IPS-NIHi7 (cell line): ENCODE measurements at regions not wholly inside any gene's neighbourhood (a gene's known extent, or its start where the extent isn't known, plus 50 kb on each side); places are given as distances from the start of the nearest gene placed in this dataset.
"Not testable (repeated sequence)": the region's sequence is repeated elsewhere in the genome, so short reads cannot be mapped to it uniquely, and the experiment has no call there.

Experiments
- DNase-seq: peaks from one replicate; pipeline ENCODE4 v3.0.0; 2012; ENCODE audit warnings: mixed read lengths; ENCODE audit errors: extremely low spot score

DNA sequence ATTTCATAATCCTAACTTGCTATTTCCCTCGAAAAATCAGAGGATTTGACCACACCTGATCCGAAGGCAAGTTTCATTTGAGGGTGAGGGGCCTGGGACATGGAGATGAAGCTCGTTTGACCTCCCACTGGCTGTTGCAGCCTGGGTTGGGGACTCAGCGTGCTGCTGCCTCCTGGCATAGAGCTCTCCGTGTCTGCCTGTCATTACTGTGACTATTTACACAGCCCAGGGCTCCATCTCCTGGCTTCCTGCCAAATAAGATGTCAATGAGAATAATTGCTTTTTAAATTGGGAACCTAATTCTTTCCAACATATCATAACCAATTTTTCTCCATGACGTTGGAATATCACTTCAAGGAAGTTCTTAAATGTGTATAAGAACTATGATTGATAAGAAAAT is 139.3 kb upstream of the COBL start:
- DNase-seq = peak; percentile 32

DNA sequence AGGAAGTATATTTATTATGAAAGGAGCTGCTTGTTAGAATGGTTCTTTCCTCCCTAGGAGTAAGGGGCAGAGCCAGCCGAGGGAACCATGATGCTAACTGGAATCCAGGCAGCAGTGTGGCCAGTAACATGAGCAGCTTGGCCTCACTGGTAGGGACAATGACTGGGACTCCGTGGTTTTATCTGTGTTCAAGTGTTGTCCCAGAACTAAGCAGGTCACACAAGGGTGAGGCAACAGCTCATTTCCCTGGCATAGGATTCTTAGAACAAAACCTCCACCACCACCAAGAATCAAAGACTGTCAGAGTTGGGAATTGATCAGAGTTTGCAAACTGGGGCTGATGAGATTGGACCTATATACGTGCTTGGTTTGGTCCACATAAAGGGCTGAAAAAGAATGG is 138.9 kb upstream of the COBL start:
- DNase-seq = no peak

DNA sequence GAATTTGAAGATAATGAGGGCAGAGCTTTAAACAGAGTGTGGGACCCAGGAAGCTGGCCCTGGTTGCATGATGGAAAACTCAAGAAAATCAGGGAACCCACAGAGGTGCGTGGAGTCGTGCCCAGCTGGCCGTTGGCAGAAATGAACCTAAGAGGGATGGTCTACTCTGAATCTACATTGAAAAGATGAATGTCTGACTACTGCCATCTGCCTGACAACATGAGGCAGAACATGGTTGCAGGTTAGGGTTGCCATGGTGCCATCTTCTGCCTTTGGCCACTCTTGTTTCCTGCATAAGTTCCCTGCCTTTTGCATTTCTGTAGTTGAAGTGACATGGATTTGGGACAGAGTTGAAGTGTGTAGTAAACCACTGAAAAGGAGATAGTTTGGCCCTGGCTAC is 138.5 kb upstream of the COBL start:
- DNase-seq = no peak

DNA sequence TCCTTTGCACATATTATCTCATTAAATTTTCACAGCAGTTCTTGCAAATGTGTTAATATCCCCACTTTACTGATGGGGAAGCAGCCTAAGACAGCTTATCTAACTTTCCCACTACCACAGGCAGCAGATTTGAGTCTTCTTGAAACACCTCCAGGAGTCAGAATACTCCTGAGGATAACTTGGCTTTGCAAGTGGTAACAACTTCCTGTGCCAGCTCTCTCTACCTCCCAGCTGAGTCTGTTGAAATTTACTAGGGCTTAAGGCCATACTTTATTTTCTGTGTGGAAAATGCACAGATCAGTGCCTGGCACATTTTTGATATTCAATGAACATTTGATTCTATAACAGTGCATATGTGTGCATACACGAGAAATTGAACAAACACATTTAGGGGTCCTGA is 136.1 kb upstream of the COBL start:
- no peak for DNase-seq

DNA sequence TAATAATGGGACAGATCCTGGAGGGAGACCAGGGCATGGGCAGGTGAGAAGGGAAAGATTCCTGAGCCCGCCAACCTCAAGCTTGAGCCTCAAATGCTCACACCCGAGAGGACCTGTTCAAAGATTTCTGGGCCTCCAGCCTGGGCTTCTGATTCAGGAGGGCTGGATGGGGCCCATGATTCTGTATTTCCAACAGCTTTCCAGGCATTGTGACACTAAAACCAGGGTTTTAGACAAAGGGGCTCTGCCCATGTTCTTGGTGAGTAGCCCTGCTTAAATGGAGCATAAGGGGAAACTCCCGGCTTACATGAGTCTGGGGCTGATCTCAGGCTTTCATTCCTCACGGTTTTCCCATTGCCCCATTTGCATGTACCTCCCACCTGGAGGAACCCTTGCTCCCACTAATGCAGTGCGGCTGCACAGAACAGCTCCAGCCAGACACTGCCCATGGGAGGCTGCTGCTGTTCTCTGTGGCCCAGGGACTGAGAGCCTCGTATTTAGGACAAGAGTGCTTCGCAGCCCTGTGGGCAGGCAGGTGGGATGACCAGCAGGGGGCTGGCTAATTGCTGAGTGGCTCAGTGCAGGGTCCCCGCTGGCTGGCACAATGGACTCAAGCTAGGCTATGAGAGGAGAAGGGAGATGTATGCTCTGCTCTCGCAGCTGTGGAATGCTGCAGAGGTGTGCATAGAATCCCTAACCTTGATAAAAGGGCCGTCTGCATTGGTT is 135.3 kb upstream of the COBL start:
- DNase-seq = peak; percentile 72

DNA sequence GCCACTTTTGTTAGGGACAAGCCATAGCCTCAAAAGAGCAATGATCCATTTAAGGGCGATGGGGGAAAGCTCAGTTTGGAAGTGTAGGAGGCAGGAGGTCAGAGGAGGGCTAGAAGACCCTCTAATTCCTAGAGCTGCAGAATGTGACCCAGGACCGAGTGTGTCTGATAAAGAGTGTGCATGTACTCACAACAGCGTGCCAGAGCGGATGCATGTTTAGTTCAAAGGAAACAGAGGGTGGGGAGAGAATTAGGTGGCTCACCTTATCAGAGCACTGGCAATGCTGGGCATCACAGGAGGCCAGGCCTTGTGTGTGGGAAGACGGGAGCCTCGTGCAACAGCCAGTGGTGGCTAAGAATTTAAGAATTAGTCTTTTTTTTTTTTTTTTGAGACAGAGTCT is 133.9 kb upstream of the COBL start:
- no peak for DNase-seq

DNA sequence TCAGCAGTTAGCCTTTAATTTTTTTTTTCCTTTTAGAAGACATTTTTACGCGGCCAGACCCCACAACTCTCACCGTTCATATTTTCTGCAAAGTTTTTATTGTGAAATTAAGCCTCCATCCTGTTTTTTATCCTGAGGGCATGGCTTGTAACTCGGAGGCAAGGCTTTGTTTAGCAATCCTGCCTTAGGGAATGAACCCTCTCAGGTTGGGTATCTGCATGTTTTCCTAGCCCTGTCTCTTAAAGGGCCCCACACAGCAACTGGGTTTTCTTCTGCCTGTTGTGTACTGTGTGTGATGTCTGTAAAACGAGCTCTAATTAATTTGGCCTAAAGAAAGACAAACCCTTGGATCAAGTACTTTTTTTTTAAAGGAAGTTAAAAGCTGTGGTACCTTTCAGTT is 130.2 kb upstream of the COBL start:
- DNase-seq = no peak

DNA sequence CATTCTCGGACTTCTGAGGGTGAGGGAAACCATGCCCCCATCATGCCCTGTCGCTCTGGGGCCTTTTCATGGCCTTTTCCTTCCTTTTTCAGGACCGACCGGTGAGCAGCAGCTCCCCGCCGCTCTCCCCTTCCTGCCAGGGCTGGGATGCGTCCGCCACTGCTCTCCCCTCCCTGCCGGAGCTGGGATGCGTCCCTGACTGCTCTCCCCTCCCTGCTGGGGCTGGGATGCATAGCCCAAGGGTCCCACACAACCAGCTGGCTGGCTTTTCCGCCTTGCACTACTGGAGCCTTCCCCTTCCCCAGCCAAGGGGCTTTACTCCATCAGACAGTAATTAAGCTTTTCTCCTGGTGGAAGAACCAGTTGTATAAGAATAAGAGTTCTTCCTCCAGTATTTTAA is 129.7 kb upstream of the COBL start:
- DNase-seq = peak; percentile 64

DNA sequence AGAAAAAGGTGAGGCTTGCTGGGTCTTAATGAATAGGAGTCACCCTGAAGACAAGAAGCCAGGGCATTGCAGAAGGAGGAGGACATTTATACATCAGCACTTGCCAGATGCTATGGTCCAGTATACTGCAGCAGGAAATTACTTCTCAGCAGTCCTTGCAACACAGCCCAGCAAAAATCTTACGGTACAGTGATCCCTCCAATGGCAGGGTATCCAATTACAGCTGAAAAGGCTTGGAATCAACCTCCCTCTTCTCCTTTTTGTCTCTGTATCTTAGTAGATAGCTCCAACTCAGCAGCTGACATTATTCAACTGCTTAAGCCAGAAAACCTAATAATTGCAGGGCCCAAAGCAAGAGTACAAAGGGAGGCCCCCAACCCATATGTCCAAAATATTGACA is 128.3 kb upstream of the COBL start:
- DNase-seq = no peak

DNA sequence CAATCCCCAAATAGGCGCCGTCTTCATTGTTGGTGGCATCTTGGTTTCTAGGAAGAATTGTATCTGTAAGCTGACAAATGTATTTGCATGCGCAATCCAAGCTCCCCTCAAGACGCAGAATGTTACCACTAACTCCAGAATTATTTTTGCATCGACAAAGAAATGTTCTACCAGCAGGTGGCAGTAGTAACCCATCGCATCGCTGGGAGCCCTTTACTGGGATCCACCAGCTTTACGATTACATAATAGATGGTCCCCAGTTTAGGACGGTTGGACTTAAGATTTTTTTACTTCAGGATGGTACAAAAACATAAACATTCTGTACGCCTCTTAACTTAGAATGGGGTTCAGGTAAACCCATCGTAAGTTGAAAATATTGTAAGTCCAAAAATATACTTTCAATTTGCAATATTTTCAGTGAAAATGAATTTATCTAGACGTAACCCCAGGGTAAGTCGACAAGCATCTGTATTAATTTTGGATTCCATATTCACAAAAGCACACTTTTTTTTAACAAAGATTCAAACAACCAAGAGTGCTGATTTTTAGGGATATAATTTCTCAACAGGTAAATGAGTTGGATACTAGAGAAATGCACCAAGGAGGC is 114.0 kb upstream of the COBL start:
- DNase-seq = peak; percentile 83

DNA sequence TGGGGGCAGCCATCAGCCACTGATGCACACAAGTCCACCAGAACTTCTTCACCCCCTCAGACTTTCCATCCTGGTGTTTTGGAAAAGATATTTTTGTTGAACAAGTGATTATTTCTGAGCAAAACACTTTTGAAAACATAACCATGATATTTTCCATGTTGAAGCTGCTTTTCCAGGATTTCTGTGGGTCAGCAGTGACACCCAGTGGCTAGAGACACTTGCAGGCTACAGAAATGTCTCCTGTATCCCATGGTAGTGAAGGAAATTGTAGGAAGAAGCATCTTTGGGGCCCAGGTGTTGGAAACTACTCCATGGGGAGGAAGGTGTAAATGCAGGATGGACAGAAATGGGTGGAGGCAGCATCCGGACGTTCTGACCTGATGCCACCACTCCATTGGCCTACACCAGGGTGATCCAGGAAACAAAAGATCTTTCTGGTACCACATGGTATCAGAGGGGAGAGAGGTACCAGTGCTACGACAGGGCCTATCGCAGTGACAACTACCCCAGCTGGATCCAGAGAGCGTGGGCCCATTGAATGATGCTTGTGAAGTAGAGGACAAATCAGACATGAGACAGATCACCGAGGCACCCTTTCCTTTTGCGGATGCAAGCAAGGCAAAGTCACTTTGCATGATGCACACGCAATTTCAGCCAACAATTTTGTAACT is 111.7 kb upstream of the COBL start:
- no peak for DNase-seq

DNA sequence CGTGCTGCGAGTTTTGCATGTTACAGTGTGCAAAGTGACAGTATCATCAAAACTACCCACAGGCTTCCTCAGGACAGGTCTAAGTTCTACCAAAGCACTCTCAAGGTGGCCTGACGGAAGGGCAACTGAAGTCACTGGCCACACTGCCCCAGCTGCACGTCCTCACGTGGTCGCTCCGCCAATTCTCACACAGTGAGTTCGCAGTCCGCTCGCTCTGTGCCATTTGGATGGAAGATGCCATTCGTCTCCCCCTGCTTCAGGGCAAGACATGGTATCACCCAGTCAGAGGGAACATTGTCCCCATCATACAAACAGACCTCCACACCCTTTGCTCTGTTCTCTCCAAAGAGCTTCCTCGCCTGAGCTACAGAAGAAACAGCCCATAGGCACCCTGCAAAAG is 109.6 kb upstream of the COBL start:
- no peak for DNase-seq

DNA sequence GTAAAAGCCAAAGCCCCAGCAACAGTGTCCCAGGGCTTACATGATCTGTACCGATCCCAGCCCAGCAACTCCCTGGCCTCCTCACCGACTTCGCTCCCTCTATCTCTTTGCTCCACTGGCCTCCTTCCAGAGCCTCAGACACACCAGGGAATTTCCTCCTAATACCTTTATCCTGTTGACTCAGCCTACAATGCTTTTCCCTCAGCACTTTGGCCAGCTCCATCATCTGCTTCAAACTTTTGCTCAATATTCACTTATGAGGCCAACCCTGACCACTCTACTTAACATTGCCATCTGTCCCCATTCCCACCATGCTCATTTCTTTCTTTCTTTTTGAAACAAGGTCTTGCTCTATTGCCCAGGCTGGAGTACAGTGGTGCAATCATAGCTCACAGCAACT is 93.3 kb upstream of the COBL start:
- not testable (repeated sequence) for DNase-seq

DNA sequence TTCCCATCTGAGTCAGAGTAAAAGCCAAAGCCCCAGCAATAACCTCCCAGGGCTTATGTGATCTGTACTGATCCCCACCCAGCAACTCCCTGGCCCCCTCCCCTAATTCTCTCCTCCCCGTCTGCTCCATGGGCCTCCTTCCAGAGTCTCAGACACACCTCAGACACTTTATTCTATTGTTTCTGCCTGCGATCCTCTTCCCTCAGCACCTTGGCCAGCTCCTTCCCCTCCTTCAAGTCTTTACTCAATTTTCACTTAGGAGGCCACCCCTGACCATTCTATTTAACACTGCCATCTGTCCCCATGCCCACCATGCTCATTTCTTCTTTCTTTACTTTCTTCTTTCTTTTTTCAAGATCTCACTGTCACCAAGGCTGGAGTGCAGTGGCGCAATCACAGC is 81.0 kb upstream of the COBL start:
- peak; percentile 12 for DNase-seq

DNA sequence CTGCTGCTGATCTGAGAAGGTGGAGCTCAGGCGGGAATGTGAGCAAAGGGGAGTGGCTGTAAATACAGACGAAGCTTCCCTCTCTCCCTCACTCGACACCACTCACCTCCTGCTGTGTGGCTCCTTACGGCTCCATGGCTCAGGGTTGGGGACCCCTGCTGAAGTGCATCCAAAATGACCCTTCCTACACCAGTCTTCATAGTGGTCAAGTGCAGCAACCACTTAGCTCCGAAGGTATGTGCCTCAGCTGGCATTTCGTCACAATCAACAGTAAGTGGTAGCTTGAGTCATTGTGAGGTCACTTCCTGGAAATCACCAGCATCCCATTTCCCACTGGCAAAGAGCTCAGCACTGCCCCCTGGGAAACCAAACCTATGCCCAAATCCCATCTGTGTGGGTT is 76.4 kb upstream of the COBL start:
- DNase-seq = not testable (repeated sequence)

DNA sequence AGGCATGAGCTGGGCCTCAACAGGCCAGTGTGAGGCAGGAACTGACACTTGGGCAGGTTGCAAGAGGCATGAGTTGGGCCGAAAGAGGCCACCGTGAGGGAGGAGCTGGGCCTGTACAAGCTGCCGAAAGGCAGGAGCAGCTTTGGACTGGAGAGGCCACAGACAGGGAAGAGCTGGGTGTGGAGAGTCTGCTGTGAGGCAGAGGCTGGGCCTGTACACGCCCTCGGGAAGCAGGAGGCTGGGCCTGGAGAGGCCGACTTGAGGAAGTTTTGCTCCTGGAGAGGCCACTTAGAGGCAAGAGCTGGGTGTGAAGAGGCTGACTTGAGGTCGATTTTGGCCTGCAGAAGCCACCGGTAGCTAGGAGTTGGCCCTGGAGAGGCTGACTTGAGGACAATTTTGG is 73.3 kb upstream of the COBL start:
- DNase-seq = not testable (repeated sequence)

DNA sequence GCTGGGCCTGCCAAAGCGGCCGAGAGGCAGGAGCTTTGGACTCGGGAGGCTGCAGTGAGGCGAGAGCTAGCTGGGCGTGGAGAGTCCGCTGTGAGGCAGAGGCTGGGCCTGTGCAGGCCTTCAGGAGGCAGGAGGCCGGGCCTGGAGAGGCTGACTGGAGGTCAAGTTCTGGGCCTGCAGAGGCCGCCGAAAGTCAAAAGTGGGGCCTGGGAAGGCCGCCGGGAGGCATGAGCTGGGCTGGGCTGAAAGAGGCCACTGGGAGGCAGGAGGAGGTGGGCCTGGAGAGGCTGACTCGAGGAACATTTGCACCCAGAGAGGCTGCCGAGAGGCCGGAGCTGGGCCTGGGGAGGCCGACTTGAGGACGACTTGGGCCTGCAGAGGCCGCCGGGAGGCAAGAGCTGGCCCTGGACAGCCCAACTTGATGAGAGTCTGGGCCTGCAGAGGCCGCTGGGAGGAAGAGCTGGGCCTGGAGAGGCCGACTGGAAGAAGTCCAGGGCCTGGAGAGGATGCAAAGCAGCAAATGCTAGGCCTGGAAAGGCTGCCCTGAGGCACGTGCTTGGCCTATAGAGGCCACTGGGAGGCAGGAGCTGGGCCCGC is 72.7 kb upstream of the COBL start:
- not testable (repeated sequence) for DNase-seq

DNA sequence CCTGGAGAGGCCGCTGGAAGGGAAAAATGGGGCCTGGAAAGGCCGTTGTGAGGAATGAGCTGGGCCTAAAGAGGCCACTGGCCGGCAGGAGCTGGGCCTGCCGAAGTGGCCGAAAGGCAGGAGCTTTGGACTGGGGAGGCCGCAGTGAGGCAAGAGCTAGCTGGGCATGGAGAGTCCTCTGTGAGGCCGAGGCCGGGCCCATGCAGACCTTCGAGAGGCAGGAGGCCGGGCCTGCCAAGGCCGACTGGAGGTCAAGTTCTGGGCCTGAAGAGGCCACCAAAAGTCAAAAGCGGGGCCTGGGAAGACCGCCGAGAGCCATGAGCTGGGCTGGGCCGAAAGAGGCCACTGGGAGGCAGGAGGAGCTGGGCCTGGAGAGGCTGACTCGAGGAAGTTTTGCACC is 71.6 kb upstream of the COBL start:
- not testable (repeated sequence) for DNase-seq

DNA sequence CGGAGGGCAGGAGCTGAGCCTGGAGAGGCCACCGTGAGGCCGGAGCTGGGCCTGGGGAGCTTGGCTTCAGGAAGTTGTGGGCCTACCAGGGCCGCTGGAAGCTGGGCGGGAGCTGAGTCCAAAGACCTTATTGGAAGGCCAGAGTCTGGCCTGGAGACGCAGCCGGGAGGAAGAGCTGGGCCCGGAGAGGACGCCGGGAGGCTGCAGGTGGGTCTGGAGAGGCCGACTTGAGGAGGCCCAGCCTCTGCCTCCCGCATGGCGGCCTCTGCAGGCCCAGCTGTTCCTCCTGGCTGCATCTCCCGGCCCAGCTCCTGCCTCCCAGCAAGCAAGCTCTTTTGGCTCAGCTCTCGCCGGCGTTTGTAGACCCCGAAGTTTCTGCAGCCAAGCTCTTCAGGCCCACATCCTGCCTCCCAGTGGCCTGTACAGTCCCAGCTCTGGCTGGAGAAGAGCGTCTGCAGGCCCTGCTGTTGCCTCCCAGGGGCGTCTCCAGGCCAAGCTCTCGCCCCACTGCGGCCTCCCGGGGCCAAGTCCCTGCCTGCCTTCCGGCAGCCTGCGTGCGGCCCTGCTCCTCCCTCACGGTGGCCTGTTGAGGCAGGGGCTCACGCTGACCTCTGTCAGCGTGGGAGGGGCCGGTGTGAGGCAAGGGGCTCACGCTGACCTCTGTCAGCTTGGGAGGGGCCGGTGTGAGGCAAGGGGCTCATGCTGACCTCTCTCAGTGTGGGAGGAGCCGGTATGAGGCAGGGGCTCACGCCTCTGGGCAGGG is 70.4 kb upstream of the COBL start:
- not testable (repeated sequence) for DNase-seq

DNA sequence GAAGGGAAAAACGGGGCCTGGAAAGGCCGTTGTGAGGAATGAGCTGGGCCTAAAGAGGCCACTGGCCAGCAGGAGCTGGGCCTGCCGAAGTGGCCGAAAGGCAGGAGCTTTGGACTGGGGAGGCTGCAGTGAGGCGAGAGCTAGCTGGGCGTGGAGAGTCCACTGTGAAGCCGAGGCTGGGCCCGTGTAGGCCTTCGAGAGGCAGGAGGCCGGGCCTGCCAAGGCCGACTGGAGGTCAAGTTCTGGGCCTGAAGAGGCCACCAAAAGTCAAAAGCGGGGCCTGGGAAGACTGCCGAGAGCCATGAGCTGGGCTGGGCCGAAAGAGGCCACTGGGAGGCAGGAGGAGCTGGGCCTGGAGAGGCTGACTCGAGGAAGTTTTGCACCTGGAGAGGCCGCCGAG is 69.6 kb upstream of the COBL start:
- not testable (repeated sequence) for DNase-seq

DNA sequence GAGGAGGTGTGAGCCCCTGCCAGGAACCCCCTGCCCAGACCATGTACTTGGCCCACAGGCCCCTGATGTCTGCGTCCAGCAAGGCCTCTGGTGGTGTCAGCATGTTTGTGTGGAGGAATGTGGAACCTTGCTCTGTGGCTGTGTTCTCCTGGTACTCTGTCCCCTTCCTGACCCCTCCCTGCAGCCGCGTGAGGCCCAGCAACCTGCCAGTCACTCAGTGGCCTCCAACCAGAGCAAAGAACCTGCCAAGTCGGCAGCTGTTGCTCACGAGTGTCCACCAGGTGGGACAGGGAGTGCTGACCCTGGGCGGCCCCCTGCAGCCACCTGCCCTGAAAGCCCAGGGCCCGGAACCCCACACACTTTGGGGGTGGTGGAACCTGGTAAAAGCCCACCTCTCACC is 65.6 kb upstream of the COBL start:
- DNase-seq = not testable (repeated sequence)
